Breast epithelium (tissue), 4 donors: ENCODE measurements at regions not wholly inside any gene's neighbourhood (a gene's known extent, or its start where the extent isn't known, plus 50 kb on each side); places are given as distances from the start of the nearest gene placed in this dataset.
A peak's percentile ranks its signal among the peaks of the same experiment; 100 is the strongest.

Experiments used
- DNase-seq, 2 donors: peaks; one replicate each; pipeline ENCODE4 v3.0.0-alpha.2; 2019; ENCODE audit warnings: low spot score in 2 of 2
- H3K27ac ChIP-seq, 2 donors: fragments of 200-600 bp; sonication (generic) in 1 of 2; one replicate each; pipeline ENCODE4 v1.5.1; 2016 to 2019; ENCODE audit warnings: mild to moderate bottlenecking in 1 of 2
- H3K27me3 ChIP-seq, 2 donors: fragments of 200-600 bp; sonication (generic) in 1 of 2; one replicate each; pipeline versions ENCODE4 v1.5.1 to v1.6.0; 2017 to 2019; ENCODE audit warnings: control low read depth in 1 of 2, mild to moderate bottlenecking in 1 of 2
- H3K36me3 ChIP-seq: fragments of 200-600 bp; one replicate; pipeline ENCODE4 v1.5.1; 2019
- H3K4me1 ChIP-seq, 2 donors: fragments of 200-600 bp; sonication (generic); one replicate each; pipeline ENCODE4 v1.5.1; 2016 to 2019; ENCODE audit warnings: control low read depth in 1 of 2
- H3K4me3 ChIP-seq, 3 donors: fragments of 200-600 bp; sonication (generic); 1 replicate in 2 of 3; 2 replicates in 1 of 3; pipeline ENCODE4 v1.5.1; 2016 to 2019; ENCODE audit warnings: mild to moderate bottlenecking in 3 of 3, moderate library complexity in 2 of 3
- H3K9me3 ChIP-seq, 2 donors: fragments of 200-600 bp; sonication (generic) in 1 of 2; one replicate each; pipeline ENCODE4 v1.5.1; 2016 to 2019; ENCODE audit warnings: control low read depth in 1 of 2
- POLR2A ChIP-seq: fragments of 450-650 bp; IDR thresholded peaks from one replicate; pipeline ENCODE4 v1.6.1; 2016; ENCODE audit warnings: antibody characterized with exemption, mild to moderate bottlenecking, moderate library complexity
- POLR2AphosphoS5 ChIP-seq, 3 donors: sonication (generic); formaldehyde crosslinking; IDR thresholded peaks; one replicate each; pipeline ENCODE4 v1.6.1; 2017; ENCODE audit warnings: antibody characterized with exemption in 3 of 3
- intact Hi-C: fragments of 100-400 bp; cut with DNase I; formaldehyde crosslinking; loops from one replicate; pipeline ENCODE4 v1.15.1; 2023; ENCODE audit warnings: low total_unique reads
- TF ChIP-seq, protein P1 (sequence below), 3 donors: fragments of 450-650 bp; IDR thresholded peaks; one replicate each; pipeline ENCODE4 v1.5.1; 2016 to 2017; ENCODE audit warnings: antibody characterized with exemption in 3 of 3, mild to moderate bottlenecking in 3 of 3, moderate library complexity in 3 of 3

DNA sequence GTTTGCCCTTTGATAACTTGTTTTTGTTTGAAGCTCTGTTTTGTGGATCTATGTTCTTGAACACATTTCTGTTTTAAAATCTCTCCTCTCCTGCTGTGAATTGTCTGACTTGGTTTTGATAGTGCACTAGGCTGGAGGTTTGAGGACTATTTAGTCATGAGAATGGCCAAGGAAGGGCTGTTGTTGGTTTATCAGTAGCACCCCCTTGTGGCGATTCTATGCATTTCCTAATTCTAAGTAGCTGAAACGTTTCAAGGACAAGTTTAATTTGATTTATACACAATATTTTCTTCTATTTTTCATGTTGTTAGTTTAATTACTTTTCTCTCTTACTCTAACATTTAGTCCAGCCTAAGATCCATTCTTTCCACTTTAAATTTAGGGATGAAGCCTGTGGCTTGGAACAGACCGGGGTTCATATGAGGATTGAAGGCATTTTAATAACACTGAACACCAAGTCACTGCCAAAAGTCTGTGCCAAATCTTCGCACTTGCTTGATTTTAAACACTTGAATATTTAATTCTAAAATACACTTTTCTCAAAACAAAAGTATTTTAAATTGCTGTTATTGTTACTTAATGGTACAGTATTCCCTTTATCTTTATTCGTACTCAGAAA lies 166.0 kb downstream of the SOCS6 start:
- H3K4me3 ChIP-seq, result no peak overlapping the region
- no peak overlapping the region for H3K27ac ChIP-seq
- DNase-seq, result no peak
- no peaks in the 10 kb centered on the region for H3K9me3 ChIP-seq
- TF ChIP-seq, protein P1, sequence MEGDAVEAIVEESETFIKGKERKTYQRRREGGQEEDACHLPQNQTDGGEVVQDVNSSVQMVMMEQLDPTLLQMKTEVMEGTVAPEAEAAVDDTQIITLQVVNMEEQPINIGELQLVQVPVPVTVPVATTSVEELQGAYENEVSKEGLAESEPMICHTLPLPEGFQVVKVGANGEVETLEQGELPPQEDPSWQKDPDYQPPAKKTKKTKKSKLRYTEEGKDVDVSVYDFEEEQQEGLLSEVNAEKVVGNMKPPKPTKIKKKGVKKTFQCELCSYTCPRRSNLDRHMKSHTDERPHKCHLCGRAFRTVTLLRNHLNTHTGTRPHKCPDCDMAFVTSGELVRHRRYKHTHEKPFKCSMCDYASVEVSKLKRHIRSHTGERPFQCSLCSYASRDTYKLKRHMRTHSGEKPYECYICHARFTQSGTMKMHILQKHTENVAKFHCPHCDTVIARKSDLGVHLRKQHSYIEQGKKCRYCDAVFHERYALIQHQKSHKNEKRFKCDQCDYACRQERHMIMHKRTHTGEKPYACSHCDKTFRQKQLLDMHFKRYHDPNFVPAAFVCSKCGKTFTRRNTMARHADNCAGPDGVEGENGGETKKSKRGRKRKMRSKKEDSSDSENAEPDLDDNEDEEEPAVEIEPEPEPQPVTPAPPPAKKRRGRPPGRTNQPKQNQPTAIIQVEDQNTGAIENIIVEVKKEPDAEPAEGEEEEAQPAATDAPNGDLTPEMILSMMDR (IDR thresholded peaks at IDR 0.05), result peak; percentile 28 to 62 (median 54)
- TF ChIP-seq POLR2AphosphoS5 (IDR thresholded peaks at IDR 0.05), result no peak
- intact Hi-C loops, result no loop called here
- H3K36me3 ChIP-seq, result no peaks in the 10 kb centered on the region
- H3K4me1 ChIP-seq, result no peaks in the 10 kb centered on the region
- peaks cover 0 to 3% of the 10 kb centered on the region in 2 donors for H3K27me3 ChIP-seq

DNA sequence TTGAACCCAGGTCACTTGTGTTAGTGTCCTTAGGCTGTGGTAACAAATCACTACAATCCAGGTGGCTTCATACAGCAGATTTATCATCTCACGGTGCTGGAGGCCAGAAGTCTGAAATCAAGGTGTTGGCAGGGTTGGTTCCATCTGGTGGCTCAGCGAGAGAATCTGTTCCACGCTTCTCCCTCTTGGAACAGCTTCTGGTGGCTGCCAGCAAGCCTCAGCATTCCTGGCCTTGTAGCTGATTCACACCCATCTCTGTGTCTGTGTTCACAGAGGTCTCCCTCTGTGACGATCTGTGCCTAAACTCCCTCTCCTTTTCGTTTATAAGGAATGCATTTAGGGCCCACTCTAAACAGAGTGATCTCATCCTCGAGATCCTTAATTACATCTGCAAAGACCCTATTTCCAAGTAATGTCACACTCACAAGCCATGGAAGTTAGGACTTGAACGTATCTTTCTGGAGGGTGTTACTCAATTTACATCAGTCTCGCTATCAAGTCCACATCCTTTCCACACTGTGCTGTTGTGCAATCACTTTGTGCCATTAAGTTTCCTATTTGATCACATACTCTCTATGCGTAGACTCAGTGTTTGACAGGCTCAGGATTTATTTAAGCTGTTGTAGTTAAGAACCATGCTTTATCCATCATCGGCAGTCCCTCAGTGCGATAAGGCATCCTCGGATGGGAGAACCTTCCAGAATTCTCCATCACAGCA lies 164.4 kb downstream of the SOCS6 start:
- H3K9me3 ChIP-seq, result no peaks in the 10 kb centered on the region
- H3K4me3 ChIP-seq, result no peak overlapping the region
- intact Hi-C loops, result no loop called here
- DNase-seq, result no peak
- TF ChIP-seq, protein P1 (IDR thresholded peaks at IDR 0.05), result no peak
- TF ChIP-seq POLR2A, result no peak
- TF ChIP-seq POLR2AphosphoS5 (IDR thresholded peaks at IDR 0.05), result no peak
- H3K36me3 ChIP-seq, result no peaks in the 10 kb centered on the region
- no peaks in the 10 kb centered on the region for H3K27me3 ChIP-seq
- no peak overlapping the region for H3K27ac ChIP-seq
- no peaks in the 10 kb centered on the region for H3K4me1 ChIP-seq

DNA sequence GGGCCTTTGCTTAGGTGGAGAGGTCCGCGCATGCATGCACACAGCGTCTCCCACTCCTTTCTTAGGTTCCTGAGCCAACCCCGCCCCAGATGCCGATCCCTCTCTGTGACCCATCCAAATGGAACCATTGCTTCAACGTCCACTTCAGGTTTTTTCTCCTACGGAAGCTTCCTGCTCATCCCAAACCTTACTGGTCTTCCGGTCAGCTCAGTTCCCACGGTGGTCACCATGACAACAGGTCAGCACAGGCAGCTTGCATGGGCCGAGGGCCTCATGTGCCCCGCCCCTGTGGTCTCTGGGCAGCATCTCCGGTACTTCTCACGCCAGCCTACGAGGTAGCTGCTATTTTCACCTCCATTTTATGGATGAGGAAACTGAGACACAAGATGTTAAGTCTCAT lies 163.7 kb downstream of the SOCS6 start:
- no peaks in the 10 kb centered on the region for H3K9me3 ChIP-seq
- H3K4me3 ChIP-seq, result no peak overlapping the region
- no peaks in the 10 kb centered on the region for H3K4me1 ChIP-seq
- no peaks in the 10 kb centered on the region for H3K27me3 ChIP-seq
- no peak overlapping the region for H3K27ac ChIP-seq
- DNase-seq, result no peak
- no peaks in the 10 kb centered on the region for H3K36me3 ChIP-seq
- TF ChIP-seq POLR2A, result no peak
- TF ChIP-seq, protein P1 (IDR thresholded peaks at IDR 0.05), result no peak
- intact Hi-C loops, result no loop called here

DNA sequence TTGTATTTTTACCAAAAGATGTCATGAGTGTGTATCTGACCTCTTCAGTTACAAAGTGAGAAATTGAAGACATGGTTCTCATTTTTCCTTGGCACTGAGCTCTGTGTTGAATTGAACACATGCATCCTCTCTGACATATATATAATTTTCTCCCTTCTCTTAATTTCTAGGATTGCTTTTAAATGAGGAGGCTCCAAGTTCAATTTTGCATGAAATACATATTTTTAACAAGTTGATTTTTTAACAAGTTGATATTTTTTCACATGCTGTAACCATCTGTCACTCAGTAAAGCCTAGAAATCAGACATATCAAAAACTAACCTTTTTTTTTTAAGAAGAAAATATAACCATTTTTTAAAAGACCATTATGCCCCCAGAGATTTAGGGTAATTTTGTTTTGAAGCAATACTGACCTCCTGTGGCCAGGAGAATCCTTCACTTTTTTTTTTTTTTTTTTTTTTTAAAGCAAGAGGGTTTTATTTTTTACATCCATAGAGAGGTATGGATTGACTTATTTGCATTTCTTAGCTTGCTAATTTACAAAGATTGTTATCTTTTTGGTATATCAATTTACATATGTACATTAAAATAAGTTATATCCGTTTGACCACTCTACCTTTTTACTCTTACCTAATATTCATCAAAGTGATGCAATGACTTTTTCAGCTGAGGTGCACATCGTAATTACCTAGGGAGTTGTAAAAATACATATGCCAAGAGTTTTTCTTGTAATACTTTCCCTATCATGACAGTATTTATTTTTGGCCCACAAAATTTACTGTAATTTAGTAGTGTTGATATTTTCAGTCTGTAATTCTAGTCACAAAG lies 161.8 kb downstream of the SOCS6 start:
- H3K36me3 ChIP-seq, result no peaks in the 10 kb centered on the region
- no peak overlapping the region for H3K4me3 ChIP-seq
- no peak for DNase-seq
- no peak overlapping the region for H3K27ac ChIP-seq
- H3K4me1 ChIP-seq, result no peaks in the 10 kb centered on the region
- H3K9me3 ChIP-seq, result no peaks in the 10 kb centered on the region
- H3K27me3 ChIP-seq, result no peaks in the 10 kb centered on the region
- intact Hi-C loops, result no loop called here
- TF ChIP-seq POLR2A, result no peak
- TF ChIP-seq, protein P1 (IDR thresholded peaks at IDR 0.05), result peak in 1 of 3 donors; percentile 17

DNA sequence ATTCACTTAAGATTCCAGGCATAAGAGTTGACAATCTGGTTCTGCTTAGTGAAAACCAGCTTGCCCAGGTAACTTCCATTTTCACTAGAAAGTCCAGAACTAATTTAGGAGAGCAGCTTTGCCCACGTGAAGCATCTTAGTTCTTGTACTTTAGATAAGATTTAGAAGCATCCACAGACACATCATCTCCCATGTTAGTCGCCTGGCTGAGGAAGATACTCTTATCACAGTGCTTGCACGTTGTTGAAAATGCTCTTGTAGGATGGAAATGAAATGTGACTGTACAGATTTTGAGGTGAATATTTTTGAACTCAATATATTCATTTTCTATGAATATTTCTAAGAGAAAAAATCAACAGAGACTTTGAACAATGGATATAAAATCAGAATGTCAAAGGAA lies 159.7 kb downstream of the SOCS6 start:
- H3K4me3 ChIP-seq, result no peak overlapping the region
- no peak overlapping the region for H3K27ac ChIP-seq
- TF ChIP-seq, protein P1 (IDR thresholded peaks at IDR 0.05), result no peak
- TF ChIP-seq POLR2A (no peak), POLR2AphosphoS5 (IDR thresholded peaks at IDR 0.05) (no peak)
- peaks cover 3 to 4% of the 10 kb centered on the region in 2 donors for H3K9me3 ChIP-seq
- no peaks in the 10 kb centered on the region for H3K36me3 ChIP-seq
- no peak for DNase-seq
- intact Hi-C loops, result loop anchor here (10.0 kb wide), 1 partner anchor 244 kb away; the partner anchor contains the start of gene RTTN
- no peaks in the 10 kb centered on the region for H3K4me1 ChIP-seq
- no peaks in the 10 kb centered on the region for H3K27me3 ChIP-seq
